Pancreas (tissue), 10 donors: ENCODE measurements at regions not wholly inside any gene's neighbourhood (a gene's known extent, or its start where the extent isn't known, plus 50 kb on each side); places are given as distances from the start of the nearest gene placed in this dataset.
"Not testable (repeated sequence)": the region's sequence is repeated elsewhere in the genome, so short reads cannot be mapped to it uniquely, and the experiment has no call there.

Experiments used
- ATAC-seq, 4 donors: fragments of 200-7000 bp; cut with Tn5 transposase; one replicate each; pipeline versions ENCODE4 v1.8.0 to v1.9.1; 2020; ENCODE audit warnings: mild to moderate bottlenecking in 4 of 4, moderate library complexity in 4 of 4
- DNase-seq, 6 donors: peaks; one replicate each; pipeline ENCODE4 v3.0.0-alpha.2; 2020
- FAIRE-seq: peaks from 2 replicates; lab custom pipeline; 2012; peaks lifted over from hg19 to GRCh38; lab: Jason Lieb, UNC
- H3K27ac ChIP-seq, 4 donors: fragments of 200-600 bp; sonication (generic); 1 replicate in 3 of 4; 2 replicates in 1 of 4; pipeline versions ENCODE4 v1.5.0 to v1.8.0; 2020
- H3K27me3 ChIP-seq, 4 donors: fragments of 200-600 bp; one replicate each; pipeline ENCODE4 v1.8.0; 2021
- H3K36me3 ChIP-seq, 3 donors: fragments of 200-600 bp; sonication (generic) in 1 of 3; one replicate each; pipeline versions ENCODE4 v1.5.0 to v1.8.0; 2020 to 2021
- H3K4me1 ChIP-seq, 3 donors: fragments of 200-600 bp; one replicate each; pipeline ENCODE4 v1.8.0; 2021
- H3K4me3 ChIP-seq, 4 donors: fragments of 200-600 bp; sonication (generic) in 2 of 4; one replicate each; pipeline versions ENCODE4 v1.5.0 to v1.8.0; 2020 to 2021
- H3K9me3 ChIP-seq, 4 donors: fragments of 200-600 bp; one replicate each; pipeline ENCODE4 v1.8.0; 2021
- CTCF ChIP-seq, 4 donors: fragments of 200-600 bp; sonication (generic) in 3 of 4; IDR thresholded peaks; one replicate each; pipeline versions ENCODE4 v1.5.0 to v1.8.0; 2021; ENCODE audit warnings: antibody characterized with exemption in 4 of 4
- WGBS, 2 donors: extraction: QIAGEN DNeasy Blood & Tissue Kit; methylation state at CpG; one replicate each; pipeline ENCODE4 v1.1.7; 2013; 5-methylcytosine and 5-hydroxymethylcytosine counted together
- intact Hi-C, 3 donors: fragments of 100-400 bp; cut with DNase I; formaldehyde crosslinking; loops; one replicate each; pipeline versions ENCODE4 v1.11.1 to v1.14.2; 2022
- donor health status: healthy with polysubstance abuse.
- donor health status: DM: no; HTN: no; CAD: no; lungs with moderate emphysema.
- donor health status: DM: no; HTN: no; CAD: no.
- donor health status: control.
- donor health status: control.
- donor health status: Bipolar disorder and iron deficiency.
- donor health status: DM: yes; HTN: yes; CAD: no.
- donor health status: DM: no; HTN: no; CAD: no.
- donor health status: DM: no; HTN: no; CAD: no.
- donor health status: DM: yes; HTN: yes; CAD: no.

DNA sequence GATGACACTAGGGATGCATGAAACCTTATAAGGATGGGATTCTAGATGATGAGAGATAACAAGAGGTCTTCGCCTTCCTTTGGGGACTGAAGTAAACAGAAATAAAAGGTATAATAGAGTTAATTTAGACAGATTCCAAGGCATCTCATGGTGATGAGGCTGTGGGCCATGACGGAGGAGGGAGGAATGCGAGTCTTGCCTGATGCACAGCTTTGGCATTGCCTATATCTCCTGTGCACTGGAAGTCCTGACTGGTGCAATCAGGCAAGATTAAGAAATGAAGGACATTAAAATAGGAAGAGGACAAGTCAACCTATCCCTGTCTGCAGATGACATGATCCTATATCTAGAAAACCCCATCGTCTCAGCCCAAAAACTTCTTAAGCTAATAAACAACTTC, 526.4 kb upstream of the LMO3 start:
- Histone ChIP-seq H3K36me3 (no peaks in the 10 kb centered on the region), H3K27me3 (no peaks in the 10 kb centered on the region), H3K4me1 (no peaks in the 10 kb centered on the region), H3K27ac (no peak overlapping the region), H3K4me3 (no peak overlapping the region), H3K9me3 (no peaks in the 10 kb centered on the region)
- no peak for DNase-seq
- 82 to 87% methylated on average over 4 of the region's 4 CpGs for WGBS, 2 donors
- intact Hi-C loops: no loop called here
- no peak for FAIRE-seq
- no peak for TF ChIP-seq CTCF (IDR thresholded peaks at IDR 0.05)
- ATAC-seq: no peak

DNA sequence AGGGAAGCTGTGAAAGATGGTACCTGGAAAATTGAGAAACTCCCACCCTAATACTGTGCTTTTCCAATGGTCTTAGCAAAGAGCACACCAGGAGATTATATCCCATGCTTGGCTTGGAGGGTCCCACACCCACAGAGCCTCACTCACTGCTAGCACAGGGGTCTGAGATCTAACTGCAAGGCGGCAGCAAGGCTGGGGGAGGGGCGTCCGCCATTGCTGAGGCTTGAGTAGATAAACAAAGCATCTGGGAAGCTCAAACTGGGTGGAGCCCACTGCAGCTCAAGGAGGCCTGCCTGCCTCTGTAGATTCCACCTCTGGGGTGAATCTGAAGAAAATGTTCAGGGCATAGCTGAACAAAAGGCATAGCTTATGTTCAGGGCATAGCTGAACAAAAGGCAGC, 510.6 kb upstream of the LMO3 start:
- H3K4me1 ChIP-seq, H3K36me3 ChIP-seq, H3K27ac ChIP-seq, ATAC-seq, H3K27me3 ChIP-seq, H3K9me3 ChIP-seq, intact Hi-C loops, FAIRE-seq, H3K4me3 ChIP-seq: not testable (repeated sequence)
- peak in 1 of 6 donors; percentile 14 for DNase-seq
- WGBS, 2 donors: 58 to 74% methylated on average over 3 of the region's 3 CpGs

- no peak overlapping the region for H3K27ac ChIP-seq
- H3K36me3 ChIP-seq: no peaks in the 10 kb centered on the region
- FAIRE-seq (no peak), ATAC-seq (no peak), DNase-seq (no peak)
- intact Hi-C loops: no loop called here
- H3K4me3 ChIP-seq: no peak overlapping the region
- H3K27me3 ChIP-seq: no peaks in the 10 kb centered on the region
- H3K4me1 ChIP-seq: no peaks in the 10 kb centered on the region
- H3K9me3 ChIP-seq: no peaks in the 10 kb centered on the region
- no peak for TF ChIP-seq CTCF (IDR thresholded peaks at IDR 0.05)
Observed at GRCh38 chr12:17110316-17110715, 504.4 kb upstream of the LMO3 start.

DNA sequence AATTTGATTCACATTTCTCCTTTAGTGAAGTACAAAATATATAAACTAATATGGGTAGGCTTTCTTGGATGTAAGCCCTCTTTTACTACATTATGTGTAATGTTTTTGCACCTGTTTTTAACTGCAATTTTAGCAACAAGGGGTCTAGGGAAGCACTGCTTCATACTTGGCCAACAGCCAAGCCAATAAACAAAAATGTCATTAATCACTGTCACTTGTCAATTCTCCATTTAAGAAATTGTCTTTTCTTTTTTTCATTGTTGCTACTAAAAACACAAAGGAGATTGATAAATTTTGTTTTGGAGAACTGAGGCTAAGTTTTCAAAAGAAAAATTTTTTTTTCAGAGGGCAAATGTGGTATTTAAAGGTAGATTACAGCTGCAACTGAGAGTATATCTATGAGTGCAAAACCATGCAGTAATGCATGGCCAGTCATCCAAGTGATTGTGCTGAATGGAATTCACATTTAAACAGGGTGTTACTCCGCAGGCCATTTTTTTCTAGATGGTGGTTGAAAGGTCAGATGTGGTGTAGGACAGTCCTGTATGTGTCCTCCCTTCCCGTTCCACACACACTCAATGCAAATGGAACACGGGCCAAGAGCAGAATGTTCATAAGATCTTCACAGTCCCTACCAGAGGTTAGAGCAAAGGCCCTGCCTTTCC, 503.0 kb upstream of the LMO3 start:
- TF ChIP-seq CTCF (IDR thresholded peaks at IDR 0.05): no peak
- Histone ChIP-seq H3K4me3 (no peak overlapping the region), H3K27me3 (no peaks in the 10 kb centered on the region), H3K9me3 (no peaks in the 10 kb centered on the region), H3K36me3 (no peaks in the 10 kb centered on the region), H3K27ac (no peak overlapping the region), H3K4me1 (no peaks in the 10 kb centered on the region)
- DNase-seq (no peak), FAIRE-seq (no peak), ATAC-seq (no peak)
- intact Hi-C loops: no loop called here
- WGBS, 2 donors: 66 to 74% methylated on average over 3 of the region's 3 CpGs

DNA sequence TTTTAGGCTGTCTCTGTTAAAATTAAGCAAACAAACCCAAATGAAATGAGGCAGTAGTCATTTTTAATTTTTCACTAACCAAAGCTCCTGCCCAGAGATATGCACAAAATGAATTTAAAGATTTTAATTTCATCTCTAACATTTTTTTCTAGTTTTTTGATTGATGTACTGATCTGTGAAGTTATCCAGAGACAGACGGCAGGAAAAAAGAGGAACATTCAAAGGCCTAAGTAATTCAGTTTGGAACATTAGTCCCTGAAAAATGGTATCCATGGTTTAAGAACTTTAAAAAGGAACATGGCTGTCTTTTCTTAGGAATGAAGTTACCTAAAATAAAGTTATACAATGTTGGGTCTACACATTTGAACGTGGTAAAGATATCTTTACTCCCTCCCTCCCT, 498.8 kb upstream of the LMO3 start:
- no peak for TF ChIP-seq CTCF (IDR thresholded peaks at IDR 0.05)
- Histone ChIP-seq H3K4me3 (no peak overlapping the region), H3K9me3 (no peaks in the 10 kb centered on the region), H3K27me3 (no peaks in the 10 kb centered on the region), H3K4me1 (no peaks in the 10 kb centered on the region), H3K27ac (no peak overlapping the region), H3K36me3 (no peaks in the 10 kb centered on the region)
- 37 to 46% methylated on average over 2 of the region's 2 CpGs for WGBS, 2 donors
- FAIRE-seq: no peak
- intact Hi-C loops: no loop called here
- ATAC-seq: no peak
- DNase-seq: no peak
